COLO668 (cell line): ENCODE measurements at regions not wholly inside any gene's neighbourhood (a gene's known extent, or its start where the extent isn't known, plus 50 kb on each side); places are given as distances from the start of the nearest gene placed in this dataset.

Experiments
- DNase-seq: peaks from one replicate; lab custom pipeline; 2025; ENCODE audit not compliant: unreplicated experiment; lab: John Stamatoyannopoulos, UW

DNA sequence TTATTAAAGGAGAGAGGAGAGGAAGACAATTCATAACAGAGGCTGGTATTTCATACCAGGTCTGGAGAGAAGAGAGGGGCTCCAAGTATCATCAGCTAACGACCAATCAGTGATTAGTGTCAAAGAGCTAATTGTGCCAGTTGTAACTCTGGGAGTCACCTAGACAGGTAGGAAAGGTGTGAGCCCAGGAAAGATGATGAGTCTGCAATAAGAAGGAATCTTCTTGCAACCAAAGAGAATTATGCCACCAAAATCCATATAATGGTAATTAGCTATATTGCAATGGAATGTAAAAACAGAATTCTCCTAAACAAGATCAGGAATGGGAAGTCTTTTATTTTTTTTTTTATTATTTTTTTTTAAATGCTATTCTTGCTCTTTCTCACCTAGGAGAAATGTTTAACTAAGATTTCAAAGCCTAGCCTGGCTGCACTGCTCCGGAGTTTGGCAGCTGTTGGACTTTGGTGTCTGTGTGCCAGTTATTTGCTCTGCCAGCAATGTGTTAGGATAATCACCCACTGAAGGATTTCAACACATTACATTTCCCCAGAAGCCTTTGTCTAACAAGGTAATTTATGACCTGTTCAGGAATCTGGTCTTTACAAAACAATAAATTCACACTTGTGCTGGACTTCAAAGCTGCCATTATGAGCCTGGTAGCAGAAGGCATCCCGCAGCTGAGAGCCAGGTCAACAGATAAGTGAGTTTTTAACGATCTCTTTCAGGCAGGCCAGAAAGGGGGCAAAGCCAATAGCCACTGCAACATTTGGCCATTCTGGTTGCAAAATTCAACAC, 89.4 kb downstream of the FOXB1 start:
- peak; percentile 82 for DNase-seq

- DNase-seq = no peak
Observed at GRCh38 chr15:60095711-60096110, 91.6 kb downstream of the FOXB1 start.

- DNase-seq = no peak
Observed at GRCh38 chr15:60096157-60096556, 92.0 kb downstream of the FOXB1 start.

GRCh38 chr15:60101416-60101815, 97.3 kb downstream of the FOXB1 start:
- DNase-seq = no peak

DNA sequence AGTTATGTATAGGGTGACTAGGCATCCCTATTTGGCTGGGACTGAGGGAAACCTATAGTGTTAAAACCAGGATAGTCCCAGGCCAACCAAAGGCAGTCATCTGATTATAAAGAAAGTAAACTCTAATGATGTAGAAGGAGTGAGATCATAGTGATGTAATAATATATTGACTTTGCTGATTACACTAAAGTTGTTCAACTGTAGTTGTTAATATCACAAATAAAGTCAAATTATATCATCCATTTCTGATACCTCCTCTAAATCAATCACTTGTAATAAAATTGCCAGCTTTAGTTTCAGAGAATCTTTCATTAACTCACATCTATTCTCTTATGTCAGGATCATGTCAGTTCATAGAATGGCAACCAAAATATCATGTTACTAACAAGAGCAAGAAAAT, 98.6 kb downstream of the FOXB1 start:
- no peak for DNase-seq

DNA sequence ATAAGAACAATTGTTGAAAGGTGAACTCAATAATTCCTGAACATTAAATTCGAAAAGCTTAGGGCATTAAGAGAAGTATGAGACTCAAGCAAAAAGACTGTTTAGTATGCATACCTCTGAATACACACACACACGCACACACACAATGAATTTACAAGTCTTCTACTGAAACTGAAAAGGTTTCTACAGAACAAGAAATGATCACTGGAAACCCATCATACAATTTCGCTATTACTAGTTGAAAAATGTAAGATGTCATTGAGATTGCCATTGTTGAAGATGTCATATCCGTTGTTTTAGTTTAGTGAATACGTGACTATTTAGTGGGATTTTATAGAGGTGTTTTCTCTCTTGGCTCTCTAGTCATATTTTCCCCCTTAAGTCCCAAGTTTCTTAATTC, 106.8 kb downstream of the FOXB1 start:
- DNase-seq = no peak

DNA sequence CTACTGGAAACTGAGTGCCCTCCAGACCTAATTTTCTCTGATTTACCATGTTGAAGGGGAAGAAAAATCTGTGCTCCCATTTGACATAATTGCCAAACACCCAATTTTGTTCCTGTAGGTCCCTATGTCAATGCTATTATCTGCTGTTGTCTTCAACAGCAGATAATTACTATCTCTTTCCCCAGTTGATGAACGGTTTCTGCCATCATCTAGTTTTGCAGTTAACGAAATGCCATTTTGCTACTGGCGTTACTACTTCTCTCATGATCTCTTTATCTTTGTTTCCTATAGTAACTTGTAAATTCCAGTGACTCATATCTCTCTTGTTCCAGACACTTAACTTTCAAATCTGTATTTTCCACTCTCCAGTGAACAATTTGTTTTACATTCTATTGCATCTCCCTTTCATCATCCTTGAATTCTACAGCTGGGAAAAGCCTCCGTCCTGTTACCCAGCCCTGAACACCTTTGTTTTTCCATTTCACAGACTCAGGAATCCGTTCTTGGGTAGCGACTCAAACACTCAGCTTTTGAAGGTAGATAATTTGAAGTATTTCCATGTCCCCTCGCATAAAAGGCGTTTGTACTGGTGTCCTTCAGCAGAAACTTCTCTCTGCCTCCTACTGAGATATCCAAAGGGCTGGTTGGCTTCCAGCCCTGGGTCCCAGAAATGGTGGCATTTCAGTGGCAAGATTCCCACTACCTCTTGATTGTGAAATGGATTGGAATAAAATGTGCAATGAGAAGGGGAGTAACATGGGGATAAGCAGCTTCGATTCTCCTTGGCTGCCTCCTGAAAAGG, 111.7 kb downstream of the FOXB1 start:
- DNase-seq = no peak

GRCh38 chr15:60116456-60117089, 112.5 kb downstream of the FOXB1 start:
- DNase-seq = no peak

DNA sequence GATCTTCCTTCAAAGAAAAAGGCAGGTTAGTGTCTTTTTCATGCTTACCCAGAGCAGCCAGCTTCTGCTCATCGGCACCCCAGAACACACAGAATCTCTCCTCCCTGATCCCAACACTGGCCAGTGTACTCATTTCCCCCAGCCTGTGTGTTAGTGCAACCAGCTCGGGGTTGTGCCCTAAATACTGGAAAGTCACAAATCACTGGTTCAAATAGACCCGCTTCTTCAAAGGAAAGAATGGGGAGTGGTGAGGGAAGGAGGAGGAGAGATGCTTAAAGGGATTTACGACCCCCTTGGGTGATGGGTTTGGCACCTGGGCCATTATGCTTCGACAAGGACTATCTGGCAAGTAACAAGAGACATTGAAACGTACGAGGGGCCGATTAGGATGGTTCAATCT, 114.0 kb downstream of the FOXB1 start:
- no peak for DNase-seq

- no peak for DNase-seq
Observed at GRCh38 chr15:60118626-60119025, 114.5 kb downstream of the FOXB1 start.

- DNase-seq = no peak
Observed at GRCh38 chr15:60119101-60119500, 115.0 kb downstream of the FOXB1 start.

DNA sequence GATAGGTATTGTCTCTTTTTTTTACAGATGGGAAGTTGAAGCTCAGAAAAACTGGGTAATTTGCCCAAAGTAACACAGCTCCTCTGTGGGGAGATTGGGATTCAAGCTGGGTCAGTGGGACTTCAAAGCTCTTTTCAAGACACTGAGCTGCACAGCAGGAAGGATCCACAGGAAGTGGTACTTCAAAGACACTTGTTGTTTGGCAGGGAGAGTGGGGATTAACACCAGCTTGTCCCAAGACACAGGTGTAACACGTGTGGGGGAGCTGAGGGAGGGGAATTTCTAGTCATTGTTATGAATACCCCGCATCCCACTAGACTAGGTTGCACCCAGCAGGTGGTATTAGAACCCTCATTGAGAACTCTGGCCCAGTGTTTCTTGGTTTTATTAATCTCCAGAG, 116.0 kb downstream of the FOXB1 start:
- no peak for DNase-seq

- DNase-seq = no peak
Observed at GRCh38 chr15:60121845-60122244, 117.7 kb downstream of the FOXB1 start.

DNA sequence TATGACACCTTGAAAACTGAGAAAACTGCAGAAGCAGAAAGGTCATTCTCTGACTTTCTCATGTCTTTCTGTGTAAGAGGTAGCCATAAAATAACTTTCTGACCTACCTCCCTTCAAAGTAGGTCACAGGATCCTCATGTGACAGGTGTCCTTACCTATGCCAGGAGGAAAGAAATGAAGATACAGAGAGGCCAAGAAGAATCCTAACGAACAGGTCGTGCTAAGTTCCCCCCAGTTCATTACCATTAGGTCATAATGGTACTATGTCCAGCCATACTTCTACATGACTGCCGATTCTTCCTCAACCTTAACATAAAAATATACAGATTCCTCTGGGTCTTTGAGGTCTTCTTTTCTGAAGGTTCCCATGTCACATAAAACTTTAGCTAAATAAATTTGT, 118.6 kb downstream of the FOXB1 start:
- DNase-seq = no peak

DNA sequence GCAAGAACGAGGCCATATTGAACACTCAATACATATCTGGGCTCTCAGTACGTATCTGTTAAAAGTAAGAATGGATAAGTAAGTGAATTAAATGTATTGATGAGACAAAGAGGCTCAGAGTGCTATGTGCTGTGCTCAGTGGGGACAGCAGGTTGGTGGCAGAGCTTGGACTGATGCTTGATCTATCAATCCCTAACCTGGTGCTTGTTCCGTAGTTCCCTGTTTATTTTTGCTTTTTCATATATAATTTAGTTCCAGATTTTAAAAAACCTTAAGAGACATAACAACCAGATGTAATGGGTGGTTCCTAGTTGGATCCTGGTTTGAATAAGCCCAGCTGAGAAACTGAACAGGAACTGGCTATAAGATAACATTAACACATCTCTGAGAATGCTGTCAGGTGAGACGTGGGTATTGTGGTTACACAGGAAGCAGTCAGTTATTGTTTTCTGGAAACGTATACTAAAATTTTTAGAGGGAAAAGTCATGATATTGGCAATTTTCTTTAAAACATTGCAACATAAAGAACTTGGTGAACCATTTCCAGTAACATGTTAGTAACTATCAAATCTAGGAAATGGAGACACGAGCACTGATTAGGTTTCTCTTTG, 120.5 kb downstream of the FOXB1 start:
- no peak for DNase-seq

DNA sequence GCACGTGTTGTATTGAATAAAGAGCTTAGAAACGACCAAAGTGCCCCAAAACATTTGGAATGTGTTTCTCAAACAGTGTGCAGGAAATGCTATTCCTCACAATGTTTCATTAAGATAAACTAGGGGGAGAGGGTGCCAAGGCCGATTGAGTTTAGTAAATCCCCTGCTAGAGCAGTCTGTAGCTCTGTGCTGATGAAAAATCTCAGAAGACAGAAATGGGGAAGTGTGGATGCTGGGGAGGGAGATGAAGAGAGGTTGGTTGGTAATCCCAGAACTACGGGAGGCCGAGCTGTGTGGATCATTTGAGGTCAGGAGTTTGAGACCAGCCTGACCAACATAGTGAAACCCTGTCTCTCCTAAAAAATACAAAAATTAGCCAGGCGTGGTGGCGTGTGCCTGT, 121.2 kb downstream of the FOXB1 start:
- DNase-seq = no peak

GRCh38 chr15:60126200-60126599, 122.1 kb downstream of the FOXB1 start:
- no peak for DNase-seq

- DNase-seq = no peak
Observed at GRCh38 chr15:60126661-60127060, 122.5 kb downstream of the FOXB1 start.

- no peak for DNase-seq
Observed at GRCh38 chr15:60128000-60128376, 123.9 kb downstream of the FOXB1 start.

DNA sequence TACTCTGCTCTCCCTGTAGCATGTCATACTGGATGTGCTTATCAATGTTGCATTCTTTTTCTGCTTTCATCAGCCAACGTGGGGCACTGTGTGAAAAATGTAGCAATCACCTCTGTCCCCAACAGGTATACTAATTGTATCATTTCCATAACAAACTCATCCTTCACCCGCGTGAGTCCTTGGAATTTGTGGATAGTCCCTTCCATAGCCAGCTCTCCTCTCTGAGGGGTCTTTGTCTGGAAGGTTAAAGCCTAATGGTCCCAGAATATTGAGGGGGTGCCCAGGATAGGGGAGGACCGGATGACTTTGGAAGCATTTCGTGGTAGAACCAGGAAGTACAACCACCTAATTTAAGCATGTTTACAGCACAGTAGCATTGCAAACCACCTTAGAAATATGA, 124.6 kb downstream of the FOXB1 start:
- no peak for DNase-seq

- no peak for DNase-seq
Observed at GRCh38 chr15:60130398-60130797, 126.3 kb downstream of the FOXB1 start.

DNA sequence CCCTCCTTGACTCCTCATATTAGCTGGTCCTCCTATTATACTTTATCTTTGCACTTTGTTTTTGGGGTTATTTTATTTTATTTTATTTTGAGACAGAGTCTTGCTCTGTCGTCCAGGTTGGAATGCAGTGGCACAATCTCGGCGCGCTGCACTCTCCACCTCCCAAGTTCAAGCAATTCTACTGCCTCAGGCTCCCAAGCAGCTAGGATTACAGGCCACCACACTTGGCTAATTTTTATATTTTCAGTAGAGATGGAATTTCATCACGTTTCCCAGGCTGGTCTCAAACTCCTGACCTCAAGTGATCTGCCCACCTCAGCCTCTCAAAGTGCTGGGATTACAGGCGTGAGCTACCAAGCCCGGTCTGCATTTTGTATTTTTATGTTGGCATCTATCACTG, 126.7 kb downstream of the FOXB1 start:
- DNase-seq = no peak
